ENCODE measurements at regions not wholly inside any gene's neighbourhood (a gene's known extent, or its start where the extent isn't known, plus 50 kb on each side); places are given as distances from the start of the nearest gene placed in this dataset.

GRCh38 chr1:43036932-43037331 lies 78.3 kb upstream of the SLC2A1 start:
- TF ChIP-seq, protein P1, sequence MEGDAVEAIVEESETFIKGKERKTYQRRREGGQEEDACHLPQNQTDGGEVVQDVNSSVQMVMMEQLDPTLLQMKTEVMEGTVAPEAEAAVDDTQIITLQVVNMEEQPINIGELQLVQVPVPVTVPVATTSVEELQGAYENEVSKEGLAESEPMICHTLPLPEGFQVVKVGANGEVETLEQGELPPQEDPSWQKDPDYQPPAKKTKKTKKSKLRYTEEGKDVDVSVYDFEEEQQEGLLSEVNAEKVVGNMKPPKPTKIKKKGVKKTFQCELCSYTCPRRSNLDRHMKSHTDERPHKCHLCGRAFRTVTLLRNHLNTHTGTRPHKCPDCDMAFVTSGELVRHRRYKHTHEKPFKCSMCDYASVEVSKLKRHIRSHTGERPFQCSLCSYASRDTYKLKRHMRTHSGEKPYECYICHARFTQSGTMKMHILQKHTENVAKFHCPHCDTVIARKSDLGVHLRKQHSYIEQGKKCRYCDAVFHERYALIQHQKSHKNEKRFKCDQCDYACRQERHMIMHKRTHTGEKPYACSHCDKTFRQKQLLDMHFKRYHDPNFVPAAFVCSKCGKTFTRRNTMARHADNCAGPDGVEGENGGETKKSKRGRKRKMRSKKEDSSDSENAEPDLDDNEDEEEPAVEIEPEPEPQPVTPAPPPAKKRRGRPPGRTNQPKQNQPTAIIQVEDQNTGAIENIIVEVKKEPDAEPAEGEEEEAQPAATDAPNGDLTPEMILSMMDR (IDR thresholded peaks at IDR 0.05 in 4 of 5, conservative IDR thresholded peaks at IDR 0.05 in 1 of 5), result no peak
- no peak for TF ChIP-seq POLR2A (IDR thresholded peaks at IDR 0.05)

All from gastrocnemius medialis (tissue), 4 donors.